Subcutaneous abdominal adipose tissue (tissue), 5 donors: ENCODE measurements at regions not wholly inside any gene's neighbourhood (a gene's known extent, or its start where the extent isn't known, plus 50 kb on each side); places are given as distances from the start of the nearest gene placed in this dataset.
"Not testable (repeated sequence)": the region's sequence is repeated elsewhere in the genome, so short reads cannot be mapped to it uniquely, and the experiment has no call there.

Experiments
- H3K27ac ChIP-seq: one replicate; pipeline ENCODE4 v1.7.0; 2013; ENCODE audit warnings: low read depth, mild to moderate bottlenecking, inconsistent platforms, low read length, moderate library complexity
- H3K27me3 ChIP-seq, 5 donors: one replicate each; pipeline ENCODE4 v1.7.0; 2013; ENCODE audit warnings: low read length in 5 of 5, inconsistent platforms in 1 of 5; ENCODE audit not compliant: control insufficient read depth in 5 of 5, insufficient read depth in 4 of 5
- H3K36me3 ChIP-seq, 5 donors: one replicate each; pipeline ENCODE4 v1.7.0; 2013; ENCODE audit warnings: low read length in 5 of 5; ENCODE audit not compliant: control insufficient read depth in 5 of 5, insufficient read depth in 5 of 5
- H3K4me1 ChIP-seq, 5 donors: one replicate each; pipeline ENCODE4 v1.7.0; 2013; ENCODE audit warnings: low read length in 5 of 5, mild to moderate bottlenecking in 3 of 5, moderate library complexity in 1 of 5; ENCODE audit not compliant: control insufficient read depth in 5 of 5, insufficient read depth in 5 of 5
- H3K4me3 ChIP-seq, 5 donors: one replicate each; pipeline ENCODE4 v1.7.0; 2013; ENCODE audit warnings: low read length in 5 of 5, low read depth in 1 of 5
- H3K9ac ChIP-seq, 5 donors: one replicate each; pipeline ENCODE4 v1.7.0; 2013; ENCODE audit warnings: low read length in 5 of 5, mild to moderate bottlenecking in 4 of 5, moderate library complexity in 3 of 5
- H3K9me3 ChIP-seq, 5 donors: one replicate each; pipeline ENCODE4 v1.7.0; 2013; ENCODE audit warnings: low read length in 5 of 5; ENCODE audit not compliant: control insufficient read depth in 5 of 5
- donor health status: healthy.
- donor health status: healthy.
- donor health status: healthy.
- donor health status: healthy.
- donor health status: healthy.

DNA sequence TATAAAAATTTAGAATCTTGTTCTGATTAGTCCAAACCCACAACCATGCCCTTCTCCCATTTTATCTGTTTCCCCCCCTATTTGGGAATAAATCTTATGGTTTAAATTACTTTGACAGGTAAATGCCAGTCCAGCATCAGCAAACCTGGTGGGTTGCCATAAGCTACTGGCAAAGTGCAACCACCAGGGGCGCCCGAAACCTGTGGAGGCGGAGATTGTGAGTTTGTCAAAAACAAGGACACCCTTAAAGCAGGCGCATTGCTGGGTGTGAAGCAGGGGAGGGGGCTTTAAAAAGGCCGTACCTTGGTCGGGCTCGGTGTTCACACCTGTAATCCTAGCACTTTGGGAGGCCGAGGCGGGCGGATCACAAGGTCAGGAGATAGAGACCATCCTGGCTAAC, 344.1 kb upstream of the ANKRD20A1 start:
- H3K9me3 ChIP-seq, H3K27ac ChIP-seq, H3K4me1 ChIP-seq, H3K36me3 ChIP-seq, H3K9ac ChIP-seq, H3K4me3 ChIP-seq, H3K27me3 ChIP-seq: not testable (repeated sequence)

DNA sequence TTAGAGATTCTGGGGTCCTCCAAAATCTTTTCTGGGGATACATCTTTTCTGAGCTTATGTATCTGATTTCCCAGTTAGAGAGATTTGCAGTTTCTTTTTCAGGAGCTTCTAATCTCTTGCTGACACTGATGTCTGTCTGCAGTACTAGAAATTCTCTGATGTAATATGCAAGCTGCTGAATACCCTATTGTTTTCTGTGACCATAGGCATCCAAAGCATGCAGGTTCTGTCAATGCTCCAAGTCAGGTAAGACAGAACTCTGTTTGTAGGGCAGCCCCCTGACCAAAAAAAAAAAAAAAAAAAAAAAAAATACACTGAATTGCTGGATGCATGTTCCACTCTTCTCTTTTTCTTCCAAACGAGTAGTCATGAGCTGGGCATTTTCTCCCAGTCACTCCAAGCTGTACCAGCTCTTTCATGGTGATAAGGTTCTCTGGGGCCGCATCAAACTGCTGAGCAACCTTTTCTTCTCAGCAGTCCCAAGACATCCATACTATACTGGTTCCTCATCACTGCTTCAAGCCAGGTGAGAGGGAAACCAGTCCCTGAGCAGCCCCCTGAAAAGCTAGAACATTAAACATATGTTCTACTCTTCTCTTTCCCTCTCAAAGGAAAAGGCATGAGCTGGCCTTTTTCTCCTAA, 354.9 kb upstream of the ANKRD20A1 start:
- not testable (repeated sequence) for H3K9me3 ChIP-seq, H3K4me3 ChIP-seq, H3K27me3 ChIP-seq, H3K27ac ChIP-seq, H3K4me1 ChIP-seq, H3K36me3 ChIP-seq, H3K9ac ChIP-seq

GRCh38 chr9:67492028-67492427, 366.7 kb upstream of the ANKRD20A1 start:
- H3K27me3 ChIP-seq, H3K9ac ChIP-seq, H3K4me1 ChIP-seq, H3K36me3 ChIP-seq, H3K4me3 ChIP-seq, H3K9me3 ChIP-seq, H3K27ac ChIP-seq: not testable (repeated sequence)

GRCh38 chr9:67477465-67477864, 381.3 kb upstream of the ANKRD20A1 start:
- not testable (repeated sequence) for H3K27ac ChIP-seq, H3K9ac ChIP-seq, H3K36me3 ChIP-seq, H3K9me3 ChIP-seq, H3K4me3 ChIP-seq, H3K4me1 ChIP-seq, H3K27me3 ChIP-seq

- H3K27me3 ChIP-seq, H3K4me1 ChIP-seq, H3K9ac ChIP-seq, H3K27ac ChIP-seq, H3K9me3 ChIP-seq, H3K36me3 ChIP-seq, H3K4me3 ChIP-seq: not testable (repeated sequence)
These were observed 388.0 kb upstream of the ANKRD20A1 start for GRCh38 chr9:67470739-67471138.

DNA sequence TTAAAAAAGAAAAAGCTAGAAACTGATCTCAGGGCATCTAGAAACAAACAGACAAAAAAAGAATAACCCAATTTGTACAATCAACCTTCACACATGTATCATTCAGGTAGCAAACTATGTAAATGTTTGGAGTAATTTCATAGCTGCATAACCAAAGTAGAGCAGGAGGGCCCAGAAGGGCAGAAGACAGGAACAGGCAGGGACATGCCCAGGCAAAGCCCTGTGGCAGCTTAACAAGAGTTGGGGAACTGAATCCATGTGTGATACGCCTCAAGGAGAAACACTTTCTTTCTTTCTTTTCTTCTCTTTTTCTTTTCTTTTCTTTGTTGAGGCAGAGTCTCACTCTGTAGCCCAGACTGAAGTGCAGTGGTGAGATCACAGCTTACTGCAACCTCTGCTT, 390.4 kb upstream of the ANKRD20A1 start:
- not testable (repeated sequence) for H3K9me3 ChIP-seq, H3K9ac ChIP-seq, H3K4me1 ChIP-seq, H3K36me3 ChIP-seq, H3K27ac ChIP-seq, H3K4me3 ChIP-seq, H3K27me3 ChIP-seq

- H3K4me1 ChIP-seq, H3K9ac ChIP-seq, H3K27ac ChIP-seq, H3K36me3 ChIP-seq, H3K27me3 ChIP-seq, H3K9me3 ChIP-seq, H3K4me3 ChIP-seq: not testable (repeated sequence)
These were observed 396.7 kb upstream of the ANKRD20A1 start for GRCh38 chr9:67461796-67462757.

GRCh38 chr9:67452941-67453340, 405.8 kb upstream of the ANKRD20A1 start:
- H3K4me3 ChIP-seq, H3K27me3 ChIP-seq, H3K9me3 ChIP-seq, H3K36me3 ChIP-seq, H3K9ac ChIP-seq, H3K4me1 ChIP-seq, H3K27ac ChIP-seq: not testable (repeated sequence)

- not testable (repeated sequence) for H3K9ac ChIP-seq, H3K9me3 ChIP-seq, H3K36me3 ChIP-seq, H3K4me3 ChIP-seq, H3K27me3 ChIP-seq, H3K27ac ChIP-seq, H3K4me1 ChIP-seq
These were observed 416.4 kb upstream of the ANKRD20A1 start for GRCh38 chr9:67442313-67442712.

DNA sequence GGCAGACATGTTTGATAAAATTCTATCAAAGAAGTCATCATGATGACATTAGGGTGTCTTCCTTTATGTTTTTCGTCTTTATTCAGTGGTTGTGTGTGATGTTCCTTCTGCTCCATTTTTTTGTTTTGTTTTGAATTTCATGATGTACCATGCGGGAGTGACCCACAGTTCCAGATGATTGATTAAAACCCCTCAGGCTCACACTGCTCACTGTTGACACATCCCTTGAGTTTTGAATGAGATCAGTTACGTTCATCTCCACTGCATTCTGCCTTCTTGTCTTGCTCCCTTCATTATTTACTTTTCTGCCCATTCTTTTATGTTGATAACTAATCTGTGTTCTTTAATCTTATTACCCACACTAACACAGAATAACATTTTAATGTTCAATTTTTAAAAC, 421.7 kb upstream of the ANKRD20A1 start:
- H3K36me3 ChIP-seq, H3K9me3 ChIP-seq, H3K4me3 ChIP-seq, H3K9ac ChIP-seq, H3K27me3 ChIP-seq, H3K4me1 ChIP-seq, H3K27ac ChIP-seq: not testable (repeated sequence)
